ENCODE measurements at regions not wholly inside any gene's neighbourhood (a gene's known extent, or its start where the extent isn't known, plus 50 kb on each side); places are given as distances from the start of the nearest gene placed in this dataset.

- no peak for TF ChIP-seq CTCF (IDR thresholded peaks at IDR 0.05)
- TF ChIP-seq POLR2A (IDR thresholded peaks at IDR 0.05): no peak
Measured at GRCh38 chr13:99759163-99759552, 212.4 kb downstream of the ZIC5 start.

Measured in uterus (tissue), 2 donors.